Breast epithelium (tissue), 4 donors: ENCODE measurements at regions not wholly inside any gene's neighbourhood (a gene's known extent, or its start where the extent isn't known, plus 50 kb on each side); places are given as distances from the start of the nearest gene placed in this dataset.

ENCODE experiments used
- DNase-seq, 2 donors: peaks; one replicate each; pipeline ENCODE4 v3.0.0-alpha.2; 2019; ENCODE audit warnings: low spot score in 2 of 2
- H3K27ac ChIP-seq, 2 donors: fragments of 200-600 bp; sonication (generic) in 1 of 2; one replicate each; pipeline ENCODE4 v1.5.1; 2016 to 2019; ENCODE audit warnings: mild to moderate bottlenecking in 1 of 2
- H3K27me3 ChIP-seq, 2 donors: fragments of 200-600 bp; sonication (generic) in 1 of 2; one replicate each; pipeline versions ENCODE4 v1.5.1 to v1.6.0; 2017 to 2019; ENCODE audit warnings: control low read depth in 1 of 2, mild to moderate bottlenecking in 1 of 2
- H3K36me3 ChIP-seq: fragments of 200-600 bp; one replicate; pipeline ENCODE4 v1.5.1; 2019
- H3K4me1 ChIP-seq, 2 donors: fragments of 200-600 bp; sonication (generic); one replicate each; pipeline ENCODE4 v1.5.1; 2016 to 2019; ENCODE audit warnings: control low read depth in 1 of 2
- H3K4me3 ChIP-seq, 3 donors: fragments of 200-600 bp; sonication (generic); 1 replicate in 2 of 3; 2 replicates in 1 of 3; pipeline ENCODE4 v1.5.1; 2016 to 2019; ENCODE audit warnings: mild to moderate bottlenecking in 3 of 3, moderate library complexity in 2 of 3
- H3K9me3 ChIP-seq, 2 donors: fragments of 200-600 bp; sonication (generic) in 1 of 2; one replicate each; pipeline ENCODE4 v1.5.1; 2016 to 2019; ENCODE audit warnings: control low read depth in 1 of 2
- CTCF ChIP-seq, 3 donors: fragments of 450-650 bp; IDR thresholded peaks; one replicate each; pipeline ENCODE4 v1.5.1; 2016 to 2017; ENCODE audit warnings: antibody characterized with exemption in 3 of 3, mild to moderate bottlenecking in 3 of 3, moderate library complexity in 3 of 3
- POLR2A ChIP-seq: fragments of 450-650 bp; IDR thresholded peaks from one replicate; pipeline ENCODE4 v1.6.1; 2016; ENCODE audit warnings: antibody characterized with exemption, mild to moderate bottlenecking, moderate library complexity
- POLR2AphosphoS5 ChIP-seq, 3 donors: sonication (generic); formaldehyde crosslinking; IDR thresholded peaks; one replicate each; pipeline ENCODE4 v1.6.1; 2017; ENCODE audit warnings: antibody characterized with exemption in 3 of 3
- intact Hi-C: fragments of 100-400 bp; cut with DNase I; formaldehyde crosslinking; loops from one replicate; pipeline ENCODE4 v1.15.1; 2023; ENCODE audit warnings: low total_unique reads

- Histone ChIP-seq H3K36me3 (no peaks in the 10 kb centered on the region), H3K9me3 (no peaks in the 10 kb centered on the region), H3K27me3 (no peaks in the 10 kb centered on the region), H3K4me3 (no peak overlapping the region), H3K27ac (no peak overlapping the region), H3K4me1 (no peaks in the 10 kb centered on the region)
- TF ChIP-seq CTCF (IDR thresholded peaks at IDR 0.05): no peak
- intact Hi-C loops: no loop called here
- DNase-seq: no peak
Observed at GRCh38 chr7:33727315-33727714, 178.0 kb upstream of the BMPER start.

- DNase-seq: no peak
- Histone ChIP-seq H3K36me3 (no peaks in the 10 kb centered on the region), H3K4me1 (no peaks in the 10 kb centered on the region), H3K4me3 (no peak overlapping the region), H3K27me3 (no peaks in the 10 kb centered on the region), H3K9me3 (no peaks in the 10 kb centered on the region), H3K27ac (no peak overlapping the region)
- no peak for TF ChIP-seq CTCF (IDR thresholded peaks at IDR 0.05)
- no peak for TF ChIP-seq POLR2AphosphoS5 (IDR thresholded peaks at IDR 0.05)
- TF ChIP-seq POLR2A: no peak
- intact Hi-C loops: no loop called here
Observed at GRCh38 chr7:33728873-33729551, 176.3 kb upstream of the BMPER start.

GRCh38 chr7:33729726-33730125 is 175.6 kb upstream of the BMPER start:
- Histone ChIP-seq H3K27ac (no peak overlapping the region), H3K27me3 (no peaks in the 10 kb centered on the region), H3K36me3 (no peaks in the 10 kb centered on the region), H3K9me3 (no peaks in the 10 kb centered on the region), H3K4me3 (no peak overlapping the region), H3K4me1 (no peaks in the 10 kb centered on the region)
- DNase-seq: no peak
- intact Hi-C loops: no loop called here
- no peak for TF ChIP-seq CTCF (IDR thresholded peaks at IDR 0.05)
- no peak for TF ChIP-seq POLR2A
- TF ChIP-seq POLR2AphosphoS5 (IDR thresholded peaks at IDR 0.05): no peak

GRCh38 chr7:33730958-33731357 is 174.4 kb upstream of the BMPER start:
- no peak overlapping the region for H3K4me3 ChIP-seq
- intact Hi-C loops: no loop called here
- H3K27me3 ChIP-seq: no peaks in the 10 kb centered on the region
- no peak for TF ChIP-seq POLR2A
- no peak for TF ChIP-seq POLR2AphosphoS5 (IDR thresholded peaks at IDR 0.05)
- no peak for TF ChIP-seq CTCF (IDR thresholded peaks at IDR 0.05)
- no peak overlapping the region for H3K27ac ChIP-seq
- no peaks in the 10 kb centered on the region for H3K4me1 ChIP-seq
- H3K36me3 ChIP-seq: no peaks in the 10 kb centered on the region
- no peaks in the 10 kb centered on the region for H3K9me3 ChIP-seq
- DNase-seq: no peak

GRCh38 chr7:33731912-33732311 is 173.4 kb upstream of the BMPER start:
- Histone ChIP-seq H3K36me3 (no peaks in the 10 kb centered on the region), H3K9me3 (no peaks in the 10 kb centered on the region), H3K4me1 (no peaks in the 10 kb centered on the region), H3K27me3 (no peaks in the 10 kb centered on the region), H3K4me3 (no peak overlapping the region), H3K27ac (no peak overlapping the region)
- no peak for DNase-seq
- TF ChIP-seq POLR2A (no peak), POLR2AphosphoS5 (IDR thresholded peaks at IDR 0.05) (no peak), CTCF (IDR thresholded peaks at IDR 0.05) (no peak)
- intact Hi-C loops: no loop called here
